ENCODE measurements at regions not wholly inside any gene's neighbourhood (a gene's known extent, or its start where the extent isn't known, plus 50 kb on each side); places are given as distances from the start of the nearest gene placed in this dataset.

- TF ChIP-seq CTCF (IDR thresholded peaks at IDR 0.05): no peak
- no peak for TF ChIP-seq POLR2A (IDR thresholded peaks at IDR 0.05)
Observed at GRCh38 chr16:73847090-73847489, 449.5 kb upstream of the PSMD7 start.

Measured in right lobe of liver (tissue), 4 donors.